ENCODE measurements at regions not wholly inside any gene's neighbourhood (a gene's known extent, or its start where the extent isn't known, plus 50 kb on each side); places are given as distances from the start of the nearest gene placed in this dataset.

- WGBS (ENCODE audit: low lambda C conversion rate): no CpG with 5 or more reads among the region's 16 CpGs
Observed at GRCh38 chr10:123556736-123557135, 109.4 kb upstream of the GPR26 start.

GRCh38 chr10:123557366-123558108 is 108.6 kb upstream of the GPR26 start:
- intact Hi-C loops (cut with micrococcal nuclease; ENCODE audit: unreplicated experiment): no loop called here
- in situ Hi-C loops (cut with HindIII; ENCODE audit: extremely low pct_ligation_motif_present, low pct_unique_long_range_greater_than_20kb): loop anchor here (25.0 kb wide), 1 partner anchor 920 kb away; no protein-coding TSS in a partner anchor

More at GRCh38 chr10:123556736-123557135, 109.4 kb upstream of the GPR26 start:
- in situ Hi-C loops (cut with HindIII; ENCODE audit: extremely low pct_ligation_motif_present, low pct_unique_long_range_greater_than_20kb) (loop anchor here (25.0 kb wide), 1 partner anchor 919 kb away; no protein-coding TSS in a partner anchor), intact Hi-C loops (cut with micrococcal nuclease; ENCODE audit: unreplicated experiment) (no loop called here)
- ChIA-PET CTCF (ENCODE audit: low intra/inter-chr PET ratio, low total read pairs) (no interaction called here), POLR2A (no interaction called here)
- Histone ChIP-seq H3K27ac (ENCODE audit: extremely low read length, insufficient read depth, low read length) (no peak overlapping the region), H3K4me1 (ENCODE audit: insufficient read depth, low read length) (no peaks in the 10 kb centered on the region), H3K9ac (ENCODE audit: insufficient read depth, low read depth, low read length) (no peak overlapping the region), H3K9me3 (ENCODE audit: low read length) (no peaks in the 10 kb centered on the region), H2AFZ (ENCODE audit: low read length) (no peak overlapping the region), H3K79me2 (ENCODE audit: insufficient read depth, low read length) (no peaks in the 10 kb centered on the region), H4K20me1 (ENCODE audit: insufficient read depth, low read length) (no peaks in the 10 kb centered on the region), H3K4me3 (replicated peaks in 1 of 3; ENCODE audit: insufficient read depth in 1 of 3, low read depth in 2 of 3, low read length in 3 of 3) (no peak overlapping the region), H3K27me3 (ENCODE audit: control insufficient read depth in 1 of 2, insufficient read depth in 2 of 2, low read length in 2 of 2) (peaks cover 0 to 18% of the 10 kb centered on the region in 2 experiments; a peak in 1 of 5 replicates), H3K36me3 (replicated peaks in 1 of 2; ENCODE audit: control insufficient read depth in 1 of 2, insufficient read depth in 2 of 2, low read length in 2 of 2) (no peaks in the 10 kb centered on the region), H3K4me2 (ENCODE audit: low read depth, low read length) (no peak overlapping the region)
- no peak for DNase-seq (ENCODE audit: low spot score)
- no TSS peak for BruUV-seq (replicated peaks)
- no peak for FAIRE-seq
- no peak for TF ChIP-seq REXO4 (CRISPR knock-in tag; IDR thresholded peaks at IDR 0.05; ENCODE audit: borderline replicate concordance)
- no peak for TF ChIP-seq ZNF326 (CRISPR knock-in tag; IDR thresholded peaks at IDR 0.05; ENCODE audit: borderline replicate concordance)
- TF ChIP-seq MAF1 (CRISPR knock-in tag; IDR thresholded peaks at IDR 0.05; ENCODE audit: borderline replicate concordance): no peak
- TF ChIP-seq, protein P1, sequence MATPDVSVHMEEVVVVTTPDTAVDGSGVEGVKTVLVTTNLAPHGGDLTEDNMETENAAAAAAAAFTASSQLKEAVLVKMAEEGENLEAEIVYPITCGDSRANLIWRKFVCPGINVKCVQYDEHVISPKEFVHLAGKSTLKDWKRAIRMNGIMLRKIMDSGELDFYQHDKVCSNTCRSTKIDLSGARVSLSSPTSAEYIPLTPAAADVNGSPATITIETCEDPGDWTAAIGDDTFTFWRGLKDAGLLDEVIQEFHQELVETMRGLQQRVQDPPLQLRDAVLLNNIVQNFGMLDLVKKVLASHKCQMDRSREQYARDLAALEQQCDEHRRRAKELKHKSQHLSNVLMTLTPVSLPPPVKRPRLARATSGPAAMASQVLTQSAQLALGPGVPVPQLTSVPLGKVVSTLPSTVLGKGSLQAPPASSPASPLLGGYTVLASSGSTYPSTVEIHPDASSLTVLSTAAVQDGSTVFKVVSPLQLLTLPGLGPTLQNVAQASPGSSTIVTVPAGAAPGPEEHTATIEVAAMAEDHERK (CRISPR knock-in tag; IDR thresholded peaks at IDR 0.05; ENCODE audit: low read depth): no peak
- no peak for TF ChIP-seq FIP1L1 (IDR thresholded peaks at IDR 0.05; ENCODE audit: borderline replicate concordance, insufficient read depth, low read depth, low read length)
- TF ChIP-seq KLF6 (CRISPR knock-in tag; IDR thresholded peaks at IDR 0.05): no peak
- TF ChIP-seq ZNF670 (CRISPR knock-in tag; IDR thresholded peaks at IDR 0.05; ENCODE audit: borderline replicate concordance): no peak
- TF ChIP-seq FOXC1 (CRISPR knock-in tag; IDR thresholded peaks at IDR 0.05; ENCODE audit: borderline replicate concordance): no peak
- TF ChIP-seq ZNF605 (CRISPR knock-in tag; IDR thresholded peaks at IDR 0.05): no peak
- TF ChIP-seq ZNF333 (CRISPR knock-in tag; IDR thresholded peaks at IDR 0.05; ENCODE audit: borderline replicate concordance): no peak
- no peak for ATAC-seq

More at GRCh38 chr10:123557366-123558108, 108.6 kb upstream of the GPR26 start:
- POLR2A ChIA-PET: no interaction called here
- Histone ChIP-seq H2AFZ (ENCODE audit: low read length) (no peak overlapping the region), H3K27ac (ENCODE audit: extremely low read length, insufficient read depth, low read length) (no peak overlapping the region), H3K9ac (ENCODE audit: insufficient read depth, low read depth, low read length) (no peak overlapping the region), H3K27me3 (ENCODE audit: control insufficient read depth in 1 of 2, insufficient read depth in 2 of 2, low read length in 2 of 2) (peaks cover 0 to 16% of the 10 kb centered on the region in 2 experiments; a peak in 1 of 5 replicates), H3K4me2 (ENCODE audit: low read depth, low read length) (no peak overlapping the region), H3K36me3 (replicated peaks in 1 of 2; ENCODE audit: control insufficient read depth in 1 of 2, insufficient read depth in 2 of 2, low read length in 2 of 2) (no peaks in the 10 kb centered on the region), H3K79me2 (ENCODE audit: insufficient read depth, low read length) (no peaks in the 10 kb centered on the region), H3K9me3 (ENCODE audit: low read length) (no peaks in the 10 kb centered on the region), H3K4me3 (replicated peaks in 1 of 3; ENCODE audit: insufficient read depth in 1 of 3, low read depth in 2 of 3, low read length in 3 of 3) (no peak overlapping the region), H4K20me1 (ENCODE audit: insufficient read depth, low read length) (no peaks in the 10 kb centered on the region), H3K4me1 (ENCODE audit: insufficient read depth, low read length) (no peaks in the 10 kb centered on the region)
- ATAC-seq (no peak), DNase-seq (ENCODE audit: low spot score) (no peak), FAIRE-seq (no peak)
- WGBS (ENCODE audit: low lambda C conversion rate): 3% methylated on average over 4 of the region's 8 CpGs
- BruUV-seq (replicated peaks): no TSS peak
- CTCF ChIA-PET (ENCODE audit: low intra/inter-chr PET ratio, low total read pairs): interaction anchor here (2.6 kb wide), 1 partner anchor 425 kb away, joined by 22 read pairs; no protein-coding TSS in a partner anchor
- TF ChIP-seq MAFK (conservative IDR thresholded peaks at IDR 0.05 in 1 of 2, IDR thresholded peaks at IDR 0.05 in 1 of 2; ENCODE audit: low read length in 2 of 2): peak; percentile 74 to 83
- no peak for TF ChIP-seq POGZ (CRISPR knock-in tag; IDR thresholded peaks at IDR 0.05)
- no peak for TF ChIP-seq ZFP90 (CRISPR knock-in tag; IDR thresholded peaks at IDR 0.05; ENCODE audit: borderline replicate concordance)
- TF ChIP-seq KLF11 (CRISPR knock-in tag; IDR thresholded peaks at IDR 0.05): no peak
- TF ChIP-seq POLR2AphosphoS2 (IDR thresholded peaks at IDR 0.05; ENCODE audit: low read depth, low read length): no peak
- no peak for TF ChIP-seq ZNF33B (CRISPR knock-in tag; IDR thresholded peaks at IDR 0.05)
- TF ChIP-seq ZNF430 (CRISPR knock-in tag; IDR thresholded peaks at IDR 0.05): no peak
- TF ChIP-seq FIP1L1 (IDR thresholded peaks at IDR 0.05; ENCODE audit: borderline replicate concordance, insufficient read depth, low read depth, low read length): no peak
- no peak for TF ChIP-seq IRF9 (CRISPR knock-in tag; IDR thresholded peaks at IDR 0.05; ENCODE audit: borderline replicate concordance)
- TF ChIP-seq MAFF (IDR thresholded peaks at IDR 0.05; ENCODE audit: low read depth, low read length): peak; percentile 66; the same call in 1 of the 2 replicates

Measured in HepG2 (cell line).